Caco-2 (cell line): ENCODE measurements at regions not wholly inside any gene's neighbourhood (a gene's known extent, or its start where the extent isn't known, plus 50 kb on each side); places are given as distances from the start of the nearest gene placed in this dataset.

Experiments
- BruUV-seq: library from RNA; stranded (reverse); fragments of 400-500 nt; replicated peaks from 2 replicates; lab custom pipeline; 2021; lab: Mats Ljungman, UMichigan
- CTCF ChIA-PET: fragments of 300-600 bp; sonication (Branson Sonifier 250); formaldehyde crosslinking; loops from one replicate; lab custom pipeline; 2022; ENCODE audit warnings: antibody characterized with exemption; lab: Charles Lee
- POLR2A ChIA-PET: fragments of 300-600 bp; sonication (Branson Sonifier 250); formaldehyde crosslinking; loops from one replicate; lab custom pipeline; 2022; ENCODE audit warnings: antibody characterized with exemption; lab: Charles Lee
- DNase-seq, 2 experiments: peaks; one replicate each; pipeline versions ENCODE4 v3.0.0 to v3.0.0-alpha.2; 2020 to 2022
- H3K27me3 ChIP-seq: replicated peaks from 2 replicates; pipeline ENCODE4 v1.6.0; 2011; ENCODE audit warnings: low read length; ENCODE audit not compliant: control insufficient read depth, insufficient read depth
- H3K36me3 ChIP-seq: 2 replicates; pipeline ENCODE4 v1.5.1; 2011; ENCODE audit warnings: low read length; ENCODE audit not compliant: control insufficient read depth, insufficient read depth
- H3K4me1 ChIP-seq: fragments of 250-450 bp; sonication (Bioruptor Pico); 2 replicates; pipeline ENCODE4 v1.5.1; 2020; ENCODE audit warnings: mild to moderate bottlenecking
- H3K4me3 ChIP-seq: 2 replicates; pipeline ENCODE4 v1.5.1; 2011; ENCODE audit warnings: low read depth, mild to moderate bottlenecking, control low read depth, low read length
- H3K9me3 ChIP-seq: fragments of 250-450 bp; sonication (Bioruptor Pico); 2 replicates; pipeline ENCODE4 v1.5.1; 2020; ENCODE audit warnings: mild to moderate bottlenecking, moderate library complexity
- H3K27ac Mint-ChIP-seq: one replicate; pipeline ENCODE4 v1.8.0; 2022; ENCODE audit warnings: mixed read lengths; ENCODE audit not compliant: unreplicated experiment
- H3K27me3 Mint-ChIP-seq: one replicate; pipeline ENCODE4 v1.8.0; 2022; ENCODE audit warnings: mixed read lengths; ENCODE audit not compliant: insufficient read depth, unreplicated experiment
- H3K36me3 Mint-ChIP-seq: one replicate; pipeline ENCODE4 v1.8.0; 2022; ENCODE audit warnings: mild to moderate bottlenecking, mixed read lengths; ENCODE audit not compliant: insufficient read depth, unreplicated experiment
- H3K4me1 Mint-ChIP-seq: one replicate; pipeline ENCODE4 v1.8.0; 2022; ENCODE audit warnings: low read depth, mixed read lengths; ENCODE audit not compliant: unreplicated experiment
- H3K4me3 Mint-ChIP-seq: one replicate; pipeline ENCODE4 v1.8.0; 2022; ENCODE audit warnings: mild to moderate bottlenecking, moderate library complexity, mixed read lengths; ENCODE audit not compliant: unreplicated experiment
- H3K9me3 Mint-ChIP-seq: one replicate; pipeline ENCODE4 v1.8.0; 2022; ENCODE audit warnings: mixed read lengths; ENCODE audit not compliant: unreplicated experiment
- intact Hi-C: fragments of 100-400 bp; cut with micrococcal nuclease; formaldehyde crosslinking; loops from one replicate; pipeline ENCODE4 v1.10.0; 2022; ENCODE audit not compliant: unreplicated experiment
- TF ChIP-seq, protein P1 (sequence below), 2 experiments: fragments of 200-600 bp in 1 of 2; IDR thresholded peaks; 1 replicate in 1 of 2; 2 replicates in 1 of 2; pipeline versions ENCODE4 v1.5.1 to v1.8.0; 2011 to 2022; ENCODE audit warnings: antibody characterized with exemption in 1 of 2, control low read depth in 1 of 2, inconsistent platforms in 1 of 2, low read depth in 1 of 2, low read length in 1 of 2, mild to moderate bottlenecking in 1 of 2, moderate library complexity in 1 of 2; ENCODE audit not compliant: insufficient read depth in 1 of 2, severe bottlenecking in 1 of 2, unreplicated experiment in 1 of 2

DNA sequence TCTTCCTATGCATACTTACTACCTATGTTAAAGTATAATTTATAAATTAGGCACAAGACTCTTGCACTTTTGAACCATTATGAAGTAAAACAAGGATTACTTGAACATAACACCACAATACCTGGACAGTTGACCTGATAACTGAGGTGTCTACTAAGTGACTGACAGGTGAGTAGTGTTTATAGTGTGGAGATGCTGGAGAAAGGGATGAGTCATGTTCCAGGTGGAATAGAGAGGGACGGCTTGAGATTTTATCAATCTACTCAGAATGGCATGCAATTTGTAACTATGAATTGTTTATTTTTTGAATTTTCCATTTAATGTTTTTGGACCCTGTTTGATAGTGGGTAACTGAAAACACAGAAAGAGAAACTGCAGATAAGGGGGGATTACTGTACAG, 287.6 kb downstream of the MAP2K6 start:
- Histone ChIP-seq H3K4me3 (no peak overlapping the region), H3K9me3 (peaks cover 11% of the 10 kb centered on the region), H3K27me3 (no peaks in the 10 kb centered on the region), H3K4me1 (no peaks in the 10 kb centered on the region), H3K36me3 (no peaks in the 10 kb centered on the region)
- no TSS peak for BruUV-seq
- Mint-ChIP-seq H3K36me3 (peaks cover 5% of the 10 kb centered on the region), H3K27ac (no peak overlapping the region), H3K27me3 (no peaks in the 10 kb centered on the region), H3K9me3 (peaks cover 32% of the 10 kb centered on the region), H3K4me3 (no peak overlapping the region), H3K4me1 (no peaks in the 10 kb centered on the region)
- TF ChIP-seq, protein P1, sequence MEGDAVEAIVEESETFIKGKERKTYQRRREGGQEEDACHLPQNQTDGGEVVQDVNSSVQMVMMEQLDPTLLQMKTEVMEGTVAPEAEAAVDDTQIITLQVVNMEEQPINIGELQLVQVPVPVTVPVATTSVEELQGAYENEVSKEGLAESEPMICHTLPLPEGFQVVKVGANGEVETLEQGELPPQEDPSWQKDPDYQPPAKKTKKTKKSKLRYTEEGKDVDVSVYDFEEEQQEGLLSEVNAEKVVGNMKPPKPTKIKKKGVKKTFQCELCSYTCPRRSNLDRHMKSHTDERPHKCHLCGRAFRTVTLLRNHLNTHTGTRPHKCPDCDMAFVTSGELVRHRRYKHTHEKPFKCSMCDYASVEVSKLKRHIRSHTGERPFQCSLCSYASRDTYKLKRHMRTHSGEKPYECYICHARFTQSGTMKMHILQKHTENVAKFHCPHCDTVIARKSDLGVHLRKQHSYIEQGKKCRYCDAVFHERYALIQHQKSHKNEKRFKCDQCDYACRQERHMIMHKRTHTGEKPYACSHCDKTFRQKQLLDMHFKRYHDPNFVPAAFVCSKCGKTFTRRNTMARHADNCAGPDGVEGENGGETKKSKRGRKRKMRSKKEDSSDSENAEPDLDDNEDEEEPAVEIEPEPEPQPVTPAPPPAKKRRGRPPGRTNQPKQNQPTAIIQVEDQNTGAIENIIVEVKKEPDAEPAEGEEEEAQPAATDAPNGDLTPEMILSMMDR (IDR thresholded peaks at IDR 0.05; ENCODE audit: insufficient read depth in 1 of 2, low read depth in 1 of 2, low read length in 1 of 2, severe bottlenecking in 1 of 2, unreplicated experiment in 1 of 2): no peak
- intact Hi-C loops: no loop called here
- DNase-seq: no peak
- ChIA-PET POLR2A (no interaction called here), CTCF (no interaction called here)

DNA sequence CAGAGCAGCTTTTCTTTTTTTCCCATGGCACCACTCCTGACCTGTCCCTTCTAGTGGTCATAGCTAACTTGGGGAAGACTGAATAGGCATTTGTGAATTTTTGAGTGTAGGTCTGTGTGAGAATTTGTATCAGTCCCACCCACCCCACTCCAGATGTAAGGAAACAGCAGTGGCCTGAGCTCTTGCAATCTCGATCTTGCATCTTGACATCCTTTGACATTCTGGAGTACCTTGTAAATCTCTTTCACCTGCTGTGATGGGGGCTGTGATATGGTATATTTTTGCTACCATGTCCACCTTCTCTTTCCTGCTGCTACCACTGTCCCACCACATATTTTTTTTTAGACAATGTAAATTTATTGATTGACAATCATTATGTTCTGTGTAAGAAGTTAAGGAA, 289.3 kb downstream of the MAP2K6 start:
- Histone ChIP-seq H3K4me3 (no peak overlapping the region), H3K36me3 (no peaks in the 10 kb centered on the region), H3K4me1 (no peaks in the 10 kb centered on the region), H3K9me3 (peaks cover 11% of the 10 kb centered on the region), H3K27me3 (no peaks in the 10 kb centered on the region)
- CTCF ChIA-PET: no interaction called here
- no peak for DNase-seq
- no peak overlapping the region for H3K27ac Mint-ChIP-seq
- no peaks in the 10 kb centered on the region for H3K27me3 Mint-ChIP-seq
- intact Hi-C loops: no loop called here
- no peaks in the 10 kb centered on the region for H3K4me1 Mint-ChIP-seq
- peaks cover 3% of the 10 kb centered on the region for H3K36me3 Mint-ChIP-seq
- POLR2A ChIA-PET: no interaction called here
- no peak overlapping the region for H3K4me3 Mint-ChIP-seq
- H3K9me3 Mint-ChIP-seq: peaks cover 26% of the 10 kb centered on the region
- BruUV-seq: no TSS peak
- TF ChIP-seq, protein P1 (IDR thresholded peaks at IDR 0.05; ENCODE audit: insufficient read depth in 1 of 2, low read depth in 1 of 2, low read length in 1 of 2, severe bottlenecking in 1 of 2, unreplicated experiment in 1 of 2): no peak

GRCh38 chr17:69704935-69705334, 290.4 kb downstream of the MAP2K6 start:
- Histone ChIP-seq H3K4me3 (no peak overlapping the region), H3K4me1 (no peaks in the 10 kb centered on the region), H3K27me3 (no peaks in the 10 kb centered on the region), H3K9me3 (no peaks in the 10 kb centered on the region), H3K36me3 (no peaks in the 10 kb centered on the region)
- Mint-ChIP-seq H3K4me1 (no peaks in the 10 kb centered on the region), H3K27ac (no peak overlapping the region), H3K9me3 (peaks cover 14% of the 10 kb centered on the region), H3K27me3 (no peaks in the 10 kb centered on the region), H3K4me3 (no peak overlapping the region), H3K36me3 (no peaks in the 10 kb centered on the region)
- ChIA-PET CTCF (no interaction called here), POLR2A (no interaction called here)
- intact Hi-C loops: no loop called here
- TF ChIP-seq, protein P1 (IDR thresholded peaks at IDR 0.05; ENCODE audit: insufficient read depth in 1 of 2, low read depth in 1 of 2, low read length in 1 of 2, severe bottlenecking in 1 of 2, unreplicated experiment in 1 of 2): no peak
- no TSS peak for BruUV-seq
- no peak for DNase-seq
